Tibial artery (tissue), 4 donors: ENCODE measurements at regions not wholly inside any gene's neighbourhood (a gene's known extent, or its start where the extent isn't known, plus 50 kb on each side); places are given as distances from the start of the nearest gene placed in this dataset.
"Not testable (repeated sequence)": the region's sequence is repeated elsewhere in the genome, so short reads cannot be mapped to it uniquely, and the experiment has no call there.

Experiments used
- DNase-seq, 2 donors: peaks; one replicate each; pipeline ENCODE4 v3.0.0-alpha.2; 2019
- H3K27ac ChIP-seq, 2 donors: fragments of 200-600 bp; sonication (generic) in 1 of 2; 1 replicate in 1 of 2; 2 replicates in 1 of 2; pipeline ENCODE4 v1.5.1; 2018 to 2019; ENCODE audit warnings: mild to moderate bottlenecking in 1 of 2
- H3K27me3 ChIP-seq, 2 donors: fragments of 200-600 bp; sonication (generic) in 1 of 2; one replicate each; pipeline versions ENCODE4 v1.5.1 to v1.6.0; 2016 to 2019
- H3K36me3 ChIP-seq, 3 donors: fragments of 200-600 bp; sonication (generic) in 2 of 3; one replicate each; pipeline ENCODE4 v1.5.1; 2016 to 2019; ENCODE audit warnings: mild to moderate bottlenecking in 2 of 3
- H3K4me1 ChIP-seq, 4 donors: fragments of 200-600 bp; sonication (generic) in 2 of 4; 1 replicate in 3 of 4; 2 replicates in 1 of 4; pipeline ENCODE4 v1.5.1; 2016 to 2019
- H3K4me3 ChIP-seq, 2 donors: fragments of 200-600 bp; sonication (generic) in 1 of 2; 1 replicate in 1 of 2; 2 replicates in 1 of 2; pipeline ENCODE4 v1.5.1; 2018 to 2019; ENCODE audit warnings: mild to moderate bottlenecking in 2 of 2
- H3K9me3 ChIP-seq, 3 donors: fragments of 200-600 bp; sonication (generic) in 1 of 3; one replicate each; pipeline ENCODE4 v1.5.1; 2016 to 2019
- CTCF ChIP-seq, 2 experiments: fragments of 200-600 bp in 1 of 2; fragments of 450-650 bp in 1 of 2; IDR thresholded peaks; one replicate each; pipeline ENCODE4 v1.5.1; 2017 to 2019; ENCODE audit warnings: antibody characterized with exemption in 2 of 2, mild to moderate bottlenecking in 1 of 2, moderate library complexity in 1 of 2
- intact Hi-C: fragments of 100-400 bp; cut with DNase I; formaldehyde crosslinking; loops from one replicate; pipeline ENCODE4 v1.15.0; 2023; ENCODE audit warnings: low total_unique reads

- H3K36me3 ChIP-seq, result no peaks in the 10 kb centered on the region
- intact Hi-C loops, result no loop called here
- TF ChIP-seq CTCF (IDR thresholded peaks at IDR 0.05), result no peak
- H3K4me1 ChIP-seq, result peaks cover 0 to 12% (median 10%) of the 10 kb centered on the region in 4 donors
- no peaks in the 10 kb centered on the region for H3K27me3 ChIP-seq
- no peak overlapping the region for H3K27ac ChIP-seq
- no peak overlapping the region for H3K4me3 ChIP-seq
- no peak for DNase-seq
- H3K9me3 ChIP-seq, result no peaks in the 10 kb centered on the region
These were observed 54.8 kb upstream of the SORCS2 start for GRCh38 chr4:7137326-7138200.

GRCh38 chr4:7136351-7136750, 56.0 kb upstream of the SORCS2 start:
- DNase-seq, result no peak

GRCh38 chr4:7135389-7135746, 57.0 kb upstream of the SORCS2 start:
- no peak for TF ChIP-seq CTCF (IDR thresholded peaks at IDR 0.05)
- Histone ChIP-seq H3K4me1 (peaks cover 0 to 12% (median 10%) of the 10 kb centered on the region in 4 donors), H3K27me3 (no peaks in the 10 kb centered on the region), H3K36me3 (no peaks in the 10 kb centered on the region), H3K27ac (peak overlapping the region in 1 of 2 donors; percentile 50), H3K9me3 (no peaks in the 10 kb centered on the region), H3K4me3 (no peak overlapping the region)
- no peak for DNase-seq
- intact Hi-C loops, result no loop called here

More at GRCh38 chr4:7136351-7136750, 56.0 kb upstream of the SORCS2 start:
- no peaks in the 10 kb centered on the region for H3K27me3 ChIP-seq
- no peak for TF ChIP-seq CTCF (IDR thresholded peaks at IDR 0.05)
- H3K4me3 ChIP-seq, result no peak overlapping the region
- intact Hi-C loops, result no loop called here
- no peaks in the 10 kb centered on the region for H3K36me3 ChIP-seq
- peaks cover 0 to 12% (median 10%) of the 10 kb centered on the region in 4 donors for H3K4me1 ChIP-seq
- H3K27ac ChIP-seq, result no peak overlapping the region
- no peaks in the 10 kb centered on the region for H3K9me3 ChIP-seq

DNA sequence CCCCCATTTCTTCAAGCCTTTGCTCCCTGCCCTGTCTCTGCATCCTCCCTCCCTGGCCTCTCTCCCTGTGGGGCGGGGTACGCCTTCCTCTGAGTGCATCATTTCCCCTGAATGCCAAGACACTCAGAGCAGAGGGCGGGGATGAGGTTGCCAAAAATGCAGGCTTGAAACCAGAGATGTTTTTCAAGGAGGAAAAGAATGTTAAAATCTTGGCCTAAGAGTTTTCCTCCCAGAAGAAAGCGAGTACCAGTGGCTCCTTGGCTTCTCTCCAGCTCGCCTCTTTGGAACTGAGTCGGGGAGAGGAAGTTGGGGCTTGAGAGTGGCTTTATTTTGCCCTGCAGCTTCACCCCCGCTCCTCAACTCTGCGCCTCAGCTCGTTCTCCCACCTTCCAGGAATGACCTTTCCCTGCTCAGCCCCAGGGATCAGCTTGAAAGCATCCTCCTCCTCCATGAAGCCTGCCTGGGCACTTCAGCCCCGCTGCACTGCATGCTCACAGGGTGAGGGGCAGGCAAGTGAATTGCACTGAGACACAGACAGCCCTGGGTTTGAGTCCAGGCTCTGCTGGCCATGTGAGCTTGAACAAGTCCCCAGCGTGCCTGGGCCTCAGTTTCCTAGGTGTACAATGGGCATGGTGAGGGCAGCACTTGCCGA, 57.5 kb upstream of the SORCS2 start:
- Histone ChIP-seq H3K27ac (peak overlapping the region in 1 of 2 donors; percentile 50), H3K9me3 (no peaks in the 10 kb centered on the region)

GRCh38 chr4:7133818-7134650, 58.3 kb upstream of the SORCS2 start:
- H3K36me3 ChIP-seq, intact Hi-C loops, H3K9me3 ChIP-seq, H3K27me3 ChIP-seq, H3K27ac ChIP-seq, DNase-seq, H3K4me3 ChIP-seq: not testable (repeated sequence)
- H3K4me1 ChIP-seq, result peaks cover 0 to 12% (median 10%) of the 10 kb centered on the region in 4 donors

More for the DNA sequence above, 57.5 kb upstream of the SORCS2 start:
- DNase-seq, result peak; percentile 73 to 80
- TF ChIP-seq CTCF (IDR thresholded peaks at IDR 0.05), result no peak
- H3K36me3 ChIP-seq, result no peaks in the 10 kb centered on the region
- no peak overlapping the region for H3K4me3 ChIP-seq
- H3K4me1 ChIP-seq, result peaks cover 0 to 12% (median 10%) of the 10 kb centered on the region in 4 donors
- no peaks in the 10 kb centered on the region for H3K27me3 ChIP-seq
- intact Hi-C loops, result no loop called here
